Esophagus muscularis mucosa (tissue), 3 donors: ENCODE measurements at regions not wholly inside any gene's neighbourhood (a gene's known extent, or its start where the extent isn't known, plus 50 kb on each side); places are given as distances from the start of the nearest gene placed in this dataset.

ENCODE experiments used
- POLR2A ChIP-seq: fragments of 450-650 bp; IDR thresholded peaks from one replicate; pipeline ENCODE4 v1.6.1; 2017; ENCODE audit warnings: antibody characterized with exemption, moderate library complexity, mild to moderate bottlenecking, low read depth
- POLR2AphosphoS5 ChIP-seq, 2 donors: sonication (generic); formaldehyde crosslinking; IDR thresholded peaks; one replicate each; pipeline ENCODE4 v1.6.1; 2017; ENCODE audit warnings: antibody characterized with exemption in 2 of 2
- TF ChIP-seq, protein P1 (sequence below), 3 experiments: fragments of 200-600 bp in 2 of 3; fragments of 450-650 bp in 1 of 3; sonication (generic) in 2 of 3; IDR thresholded peaks; one replicate each; pipeline ENCODE4 v1.5.1; 2017 to 2019; ENCODE audit warnings: antibody characterized with exemption in 3 of 3, mild to moderate bottlenecking in 2 of 3, moderate library complexity in 1 of 3

GRCh38 chr2:160822006-160822405, 328.4 kb upstream of the RBMS1 start:
- TF ChIP-seq, protein P1, sequence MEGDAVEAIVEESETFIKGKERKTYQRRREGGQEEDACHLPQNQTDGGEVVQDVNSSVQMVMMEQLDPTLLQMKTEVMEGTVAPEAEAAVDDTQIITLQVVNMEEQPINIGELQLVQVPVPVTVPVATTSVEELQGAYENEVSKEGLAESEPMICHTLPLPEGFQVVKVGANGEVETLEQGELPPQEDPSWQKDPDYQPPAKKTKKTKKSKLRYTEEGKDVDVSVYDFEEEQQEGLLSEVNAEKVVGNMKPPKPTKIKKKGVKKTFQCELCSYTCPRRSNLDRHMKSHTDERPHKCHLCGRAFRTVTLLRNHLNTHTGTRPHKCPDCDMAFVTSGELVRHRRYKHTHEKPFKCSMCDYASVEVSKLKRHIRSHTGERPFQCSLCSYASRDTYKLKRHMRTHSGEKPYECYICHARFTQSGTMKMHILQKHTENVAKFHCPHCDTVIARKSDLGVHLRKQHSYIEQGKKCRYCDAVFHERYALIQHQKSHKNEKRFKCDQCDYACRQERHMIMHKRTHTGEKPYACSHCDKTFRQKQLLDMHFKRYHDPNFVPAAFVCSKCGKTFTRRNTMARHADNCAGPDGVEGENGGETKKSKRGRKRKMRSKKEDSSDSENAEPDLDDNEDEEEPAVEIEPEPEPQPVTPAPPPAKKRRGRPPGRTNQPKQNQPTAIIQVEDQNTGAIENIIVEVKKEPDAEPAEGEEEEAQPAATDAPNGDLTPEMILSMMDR (IDR thresholded peaks at IDR 0.05), result no peak
- no peak for TF ChIP-seq POLR2AphosphoS5 (IDR thresholded peaks at IDR 0.05)
- TF ChIP-seq POLR2A, result no peak
